GM21825 (cell line): ENCODE measurements at regions not wholly inside any gene's neighbourhood (a gene's known extent, or its start where the extent isn't known, plus 50 kb on each side); places are given as distances from the start of the nearest gene placed in this dataset.
"Not testable (repeated sequence)": the region's sequence is repeated elsewhere in the genome, so short reads cannot be mapped to it uniquely, and the experiment has no call there.

Source experiments
- ATAC-seq: cut with Tn5 transposase; IDR thresholded peaks from one replicate; pipeline ENCODE4 v1.9.1; 2021; ENCODE audit warnings: mild to moderate bottlenecking, moderate library complexity; ENCODE audit not compliant: unreplicated experiment

DNA sequence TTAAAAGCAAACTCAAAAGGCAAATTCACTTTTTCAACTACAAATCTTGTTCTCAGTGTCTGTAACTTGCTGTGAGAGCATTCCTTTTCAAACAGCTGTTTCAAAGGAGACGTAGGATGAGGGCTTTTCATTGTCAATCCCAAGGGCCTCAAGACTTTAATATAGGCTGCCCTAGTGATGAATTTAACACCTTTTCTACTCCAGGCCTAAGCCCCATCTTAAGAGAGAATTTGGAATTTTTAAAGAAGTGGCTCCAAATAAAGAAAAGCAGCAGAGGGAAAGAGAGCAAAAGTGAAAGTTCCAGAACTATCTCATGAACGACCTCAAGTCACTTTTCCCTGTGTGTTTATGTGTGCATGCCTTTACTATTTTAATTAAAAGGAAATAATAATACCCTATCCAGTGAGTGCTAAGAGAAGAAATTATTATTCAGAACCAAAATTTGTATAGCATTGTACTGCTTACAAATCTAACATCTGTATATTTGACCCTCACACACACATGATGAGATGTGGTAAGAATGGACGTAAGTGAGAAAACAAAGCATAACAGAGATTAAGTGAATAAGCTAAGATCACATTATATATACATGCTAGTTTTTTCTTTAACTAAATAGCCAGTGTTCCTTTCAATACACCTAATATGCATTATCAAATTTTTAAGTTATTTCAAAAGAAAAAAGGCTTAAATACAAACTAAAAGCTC is 196.4 kb downstream of the VGLL3 start:
- ATAC-seq, result no peak

- no peak for ATAC-seq
These were observed 197.2 kb downstream of the VGLL3 start for GRCh38 chr3:86793786-86794185.

GRCh38 chr3:86792316-86792715 is 198.6 kb downstream of the VGLL3 start:
- ATAC-seq, result no peak

GRCh38 chr3:86790884-86791549 is 199.9 kb downstream of the VGLL3 start:
- no peak for ATAC-seq

GRCh38 chr3:86788371-86788770 is 202.6 kb downstream of the VGLL3 start:
- no peak for ATAC-seq

DNA sequence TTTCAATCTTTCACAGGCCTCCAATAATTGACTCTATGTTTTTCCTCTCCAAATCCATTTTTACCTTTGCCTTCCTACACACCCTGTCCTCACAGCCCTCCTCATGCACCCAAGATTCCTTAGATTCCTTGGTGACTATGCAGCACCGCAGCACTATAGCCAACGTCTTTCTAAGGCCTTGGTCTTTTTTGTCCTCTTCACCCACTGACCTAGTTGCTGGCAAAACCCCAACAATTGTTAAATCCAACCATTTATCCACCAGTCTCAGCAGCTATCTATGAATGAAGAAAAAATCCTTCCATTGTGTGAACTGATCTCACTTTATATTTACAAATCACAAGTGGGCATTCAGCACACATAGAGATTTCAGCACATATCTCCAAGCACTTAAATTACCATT is 203.9 kb downstream of the VGLL3 start:
- no peak for ATAC-seq

- ATAC-seq, result no peak
These were observed 205.6 kb downstream of the VGLL3 start for GRCh38 chr3:86785386-86785785.

- ATAC-seq, result no peak
These were observed 208.1 kb downstream of the VGLL3 start for GRCh38 chr3:86782866-86783265.

GRCh38 chr3:86782286-86782685 is 208.7 kb downstream of the VGLL3 start:
- ATAC-seq, result no peak

GRCh38 chr3:86774082-86774691 is 216.8 kb downstream of the VGLL3 start:
- ATAC-seq, result no peak

- no peak for ATAC-seq
These were observed 218.2 kb downstream of the VGLL3 start for GRCh38 chr3:86772699-86773098.

DNA sequence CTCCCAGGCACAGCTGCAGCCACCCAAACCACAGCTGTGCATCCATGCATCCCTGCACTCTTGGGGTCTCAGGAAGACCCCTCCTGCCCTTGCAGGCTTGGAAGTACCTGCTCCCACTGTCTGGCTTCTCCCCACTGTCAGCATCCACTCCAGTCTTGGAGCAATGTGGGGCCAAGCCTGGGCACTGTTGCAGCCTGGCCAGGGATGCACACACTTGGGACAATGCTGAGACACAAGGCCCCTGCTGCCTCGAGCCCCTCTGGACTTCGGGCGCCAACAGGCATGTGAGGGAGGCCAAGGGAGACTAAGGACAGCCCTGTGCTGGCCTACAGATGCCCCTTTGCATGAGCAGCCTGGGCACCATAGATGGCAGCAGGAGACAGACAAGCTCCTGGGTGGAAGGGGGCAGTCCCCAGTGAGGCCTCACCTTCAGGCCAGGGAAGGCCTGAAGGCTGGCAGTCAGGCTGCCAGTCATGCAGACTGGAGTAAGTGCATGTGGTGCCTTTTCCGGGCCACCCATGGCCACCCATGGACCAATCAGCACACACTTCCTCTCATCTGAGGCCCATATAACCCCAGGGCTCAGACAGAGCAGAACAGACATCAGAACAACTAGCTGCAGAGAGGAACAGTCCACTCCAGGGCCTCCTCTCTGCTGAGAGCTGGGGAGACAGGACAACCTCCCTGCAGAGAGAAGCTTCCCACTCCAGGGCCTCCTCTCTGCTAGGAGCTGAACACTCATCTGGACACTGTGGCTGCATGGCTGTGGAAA is 219.0 kb downstream of the VGLL3 start:
- no peak for ATAC-seq

DNA sequence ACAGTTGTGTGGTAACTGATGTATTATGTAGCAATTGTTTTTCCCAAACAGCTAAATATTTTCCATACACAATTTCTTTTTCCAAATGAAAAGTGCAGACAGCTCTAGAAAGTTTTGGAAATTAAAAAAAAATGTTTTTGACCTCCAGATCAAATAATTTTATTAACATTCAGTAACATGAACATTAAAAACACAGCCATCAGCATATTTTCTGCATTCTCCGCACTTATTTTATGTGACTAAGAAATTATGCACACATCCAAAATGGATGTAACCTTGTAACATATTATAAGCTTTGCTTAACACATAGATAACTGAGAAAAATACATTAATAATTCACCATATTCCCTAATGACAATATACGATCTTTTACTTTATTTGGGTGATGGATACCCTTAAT is 224.6 kb downstream of the VGLL3 start:
- no peak for ATAC-seq

DNA sequence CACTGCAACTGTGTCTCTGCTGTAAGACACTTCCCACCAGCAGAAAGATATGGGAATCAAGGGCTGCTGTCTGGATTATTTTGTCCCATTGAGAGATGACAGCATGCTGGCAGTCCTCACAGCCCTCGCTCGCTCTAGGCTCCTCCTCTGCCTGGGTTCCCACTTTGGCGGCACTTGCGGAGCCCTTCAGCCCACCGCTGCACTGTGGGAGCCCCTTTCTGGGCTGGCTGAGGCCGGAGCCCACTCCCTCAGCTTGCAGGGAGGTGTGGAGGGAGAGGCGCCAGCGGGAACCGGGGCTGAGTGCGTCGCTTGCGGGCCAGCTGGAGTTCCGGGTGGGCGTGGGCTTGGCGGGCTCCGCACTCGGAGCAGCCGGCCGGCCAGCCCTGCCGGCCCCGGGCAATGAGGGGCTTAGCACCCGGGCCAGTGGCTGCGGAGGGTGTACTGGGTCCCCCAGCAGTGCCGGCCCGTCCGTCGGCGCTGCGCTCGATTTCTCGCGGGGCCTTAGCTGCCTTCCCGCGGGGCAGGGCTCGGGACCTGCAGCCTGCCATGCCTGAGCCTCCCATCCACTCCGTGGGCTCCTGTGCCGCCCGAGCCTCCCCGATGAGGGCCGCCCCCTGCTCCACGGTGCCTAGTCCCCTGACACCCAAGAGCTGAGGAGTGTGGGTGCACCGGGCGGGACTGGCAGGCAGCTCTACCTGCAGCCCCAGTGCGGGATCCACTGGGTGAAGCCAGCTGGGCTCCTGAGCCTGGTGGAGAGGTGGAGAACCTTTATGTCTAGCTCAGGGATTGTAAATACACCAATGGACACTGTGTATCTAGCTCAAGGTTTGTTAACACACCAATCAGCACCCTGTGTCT is 233.4 kb downstream of the VGLL3 start:
- not testable (repeated sequence) for ATAC-seq

GRCh38 chr3:86748015-86748414 is 242.9 kb downstream of the VGLL3 start:
- no peak for ATAC-seq

GRCh38 chr3:86744051-86744450 is 246.9 kb downstream of the VGLL3 start:
- no peak for ATAC-seq

- no peak for ATAC-seq
These were observed 247.7 kb downstream of the VGLL3 start for GRCh38 chr3:86743233-86743632.

DNA sequence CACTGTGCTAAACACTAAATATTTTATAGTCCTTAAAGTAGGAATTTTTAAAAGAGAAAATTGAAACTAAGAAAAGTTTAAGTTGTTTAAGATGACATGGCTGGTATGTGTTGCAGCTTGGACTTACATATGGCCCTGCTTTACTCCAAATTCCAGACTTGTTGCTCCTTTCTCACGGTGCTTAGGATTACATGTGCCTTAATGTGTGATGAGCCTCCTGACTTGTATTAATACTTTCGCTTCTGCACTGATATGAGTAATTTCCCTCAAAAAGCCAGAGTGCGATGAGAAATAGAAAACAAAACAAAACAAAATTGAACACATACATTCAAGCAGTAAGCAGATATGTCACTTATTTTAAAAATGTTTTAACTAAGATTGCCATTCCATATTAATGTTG is 250.2 kb downstream of the VGLL3 start:
- no peak for ATAC-seq

GRCh38 chr3:86739244-86739643 is 251.7 kb downstream of the VGLL3 start:
- ATAC-seq, result no peak

DNA sequence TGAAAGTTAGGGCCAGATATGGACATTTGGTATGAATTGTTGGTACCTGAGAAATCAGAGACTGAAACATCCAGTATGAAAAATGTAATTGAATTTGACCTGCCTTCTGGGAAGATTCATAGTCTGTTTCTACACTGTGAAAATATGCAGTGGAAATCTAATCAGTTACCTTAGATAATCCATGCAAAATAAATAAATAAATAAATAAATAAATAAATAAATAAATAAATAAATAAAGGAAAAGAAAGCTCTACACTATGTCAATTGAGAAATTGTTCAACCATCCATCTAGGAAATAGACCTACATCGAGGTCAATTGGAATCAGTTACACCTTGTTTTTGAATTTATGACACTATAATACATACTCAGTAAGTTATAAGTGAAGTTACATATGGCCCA is 252.3 kb downstream of the VGLL3 start:
- no peak for ATAC-seq

DNA sequence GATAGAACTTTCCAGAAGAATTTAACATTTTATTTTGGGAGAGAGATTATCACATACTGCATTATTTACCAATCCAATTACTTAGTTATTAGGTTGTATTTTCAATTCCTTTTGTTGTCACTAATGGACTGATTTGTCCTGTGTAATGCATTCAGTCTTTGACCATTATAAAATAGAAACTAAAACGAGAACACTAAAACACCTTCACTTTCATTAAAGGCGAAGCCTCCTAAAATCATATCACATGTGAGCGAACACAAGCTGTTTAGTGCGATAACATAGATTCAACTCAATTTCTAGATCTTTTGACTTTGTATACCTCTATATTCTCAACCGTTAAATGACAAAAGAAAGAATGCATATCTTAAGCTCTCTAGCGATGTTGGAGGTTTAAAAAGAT is 253.4 kb downstream of the VGLL3 start:
- no peak for ATAC-seq
